ENCODE measurements at regions not wholly inside any gene's neighbourhood (a gene's known extent, or its start where the extent isn't known, plus 50 kb on each side); places are given as distances from the start of the nearest gene placed in this dataset.

DNA sequence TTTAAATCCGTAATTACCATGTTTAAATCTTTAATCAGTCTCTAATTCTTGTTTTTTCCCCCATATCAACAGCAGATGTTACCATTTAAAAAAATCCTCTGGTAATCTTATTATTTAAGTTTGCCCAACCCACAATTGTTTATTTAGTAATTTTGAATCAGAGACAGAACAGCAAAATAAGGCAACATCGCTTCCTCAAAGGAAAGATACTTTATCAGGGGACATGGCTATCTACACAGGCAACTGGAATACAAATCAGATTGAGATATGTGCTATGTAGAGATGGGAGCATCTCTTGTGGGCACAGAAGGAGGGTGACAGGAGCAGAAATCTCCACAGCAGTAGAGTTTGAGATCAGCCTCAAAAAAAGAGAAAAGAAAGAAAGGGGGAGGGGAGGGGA lies 674.4 kb downstream of the SEMA5A start:
- no peak for DNase-seq
- no peaks in the 10 kb centered on the region for H3K36me3 ChIP-seq
- no peak overlapping the region for H3K27ac ChIP-seq
- WGBS, 4 donors: 60 to 81% (median 77%) methylated on average over 2 of the region's 2 CpGs
- no peaks in the 10 kb centered on the region for H3K4me1 ChIP-seq
- no peak overlapping the region for H3K4me3 ChIP-seq
- intact Hi-C loops (cut with DNase I): no loop called here
- TF ChIP-seq POLR2A (IDR thresholded peaks at IDR 0.05) (no peak), CTCF (IDR thresholded peaks at IDR 0.05) (no peak)
- no peaks in the 10 kb centered on the region for H3K9me3 ChIP-seq
- ATAC-seq: no peak
- H3K27me3 ChIP-seq: no peaks in the 10 kb centered on the region

GRCh38 chr5:8875722-8876121 lies 670.2 kb downstream of the SEMA5A start:
- intact Hi-C loops (cut with DNase I): no loop called here
- Histone ChIP-seq H3K9me3 (peaks cover 0 to 4% (median 0%) of the 10 kb centered on the region in 12 donors), H3K4me3 (no peak overlapping the region), H3K27ac (no peak overlapping the region), H3K27me3 (no peaks in the 10 kb centered on the region), H3K36me3 (no peaks in the 10 kb centered on the region), H3K4me1 (no peaks in the 10 kb centered on the region)
- ATAC-seq (no peak), DNase-seq (no peak)
- no peak for TF ChIP-seq CTCF (IDR thresholded peaks at IDR 0.05)
- no peak for TF ChIP-seq POLR2A (IDR thresholded peaks at IDR 0.05)
- 52 to 64% (median 55%) methylated on average over 2 of the region's 2 CpGs for WGBS, 4 donors

DNA sequence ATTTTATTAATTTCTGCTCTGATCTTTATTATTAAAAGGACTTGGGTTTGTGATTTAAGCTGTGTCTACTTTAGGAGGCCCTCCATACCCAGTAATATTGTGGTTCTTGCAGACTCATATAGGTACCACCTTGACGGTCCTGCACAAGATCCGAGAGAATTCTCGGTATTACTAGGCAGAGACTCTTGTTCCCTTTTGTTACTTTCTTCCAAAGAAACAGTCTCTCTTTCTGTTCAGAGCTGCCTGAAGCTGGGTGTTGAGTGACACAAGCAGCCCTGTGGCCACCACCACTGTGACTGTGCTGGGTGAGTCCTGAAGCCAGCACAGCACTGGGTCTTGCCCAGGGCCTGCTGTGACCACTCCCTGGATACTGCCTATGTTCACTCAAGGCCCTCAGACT lies 666.6 kb downstream of the SEMA5A start:
- TF ChIP-seq POLR2A (IDR thresholded peaks at IDR 0.05) (no peak), CTCF (IDR thresholded peaks at IDR 0.05) (no peak)
- Histone ChIP-seq H3K36me3 (no peaks in the 10 kb centered on the region), H3K27ac (no peak overlapping the region), H3K9me3 (peaks cover 0 to 4% (median 0%) of the 10 kb centered on the region in 12 donors), H3K4me3 (no peak overlapping the region), H3K4me1 (no peaks in the 10 kb centered on the region), H3K27me3 (no peaks in the 10 kb centered on the region)
- WGBS, 4 donors: 92 to 94% (median 93%) methylated on average over 3 of the region's 3 CpGs
- no peak for DNase-seq
- ATAC-seq: no peak
- intact Hi-C loops (cut with DNase I): no loop called here

- ATAC-seq: no peak
- no peak overlapping the region for H3K27ac ChIP-seq
- intact Hi-C loops (cut with DNase I): no loop called here
- no peaks in the 10 kb centered on the region for H3K27me3 ChIP-seq
- no peak for TF ChIP-seq POLR2A (IDR thresholded peaks at IDR 0.05)
- no peak for TF ChIP-seq CTCF (IDR thresholded peaks at IDR 0.05)
- WGBS, 4 donors: 67 to 79% (median 73%) methylated on average over 2 of the region's 2 CpGs
- no peaks in the 10 kb centered on the region for H3K36me3 ChIP-seq
- H3K9me3 ChIP-seq: peaks cover 0 to 22% (median 2%) of the 10 kb centered on the region in 12 donors
- no peaks in the 10 kb centered on the region for H3K4me1 ChIP-seq
- DNase-seq: no peak
- H3K4me3 ChIP-seq: no peak overlapping the region
These were observed 661.8 kb downstream of the SEMA5A start for GRCh38 chr5:8884029-8884428.

All from heart left ventricle (tissue), 16 donors.